ENCODE measurements at regions not wholly inside any gene's neighbourhood (a gene's known extent, or its start where the extent isn't known, plus 50 kb on each side); places are given as distances from the start of the nearest gene placed in this dataset.

- H3K36me3 Mint-ChIP-seq (ENCODE audit: low read depth): no peaks in the 10 kb centered on the region
- H3K4me1 Mint-ChIP-seq: no peaks in the 10 kb centered on the region
- no peak for DNase-seq
- no peak overlapping the region for H3K27ac Mint-ChIP-seq
- ChIA-PET CTCF (interaction anchor here (0.6 kb wide), 1 partner anchor 13 kb away, joined by 3 read pairs; no protein-coding TSS in a partner anchor), POLR2A (no interaction called here)
- H3K4me3 Mint-ChIP-seq: no peak overlapping the region
- H3K9me3 Mint-ChIP-seq: no peaks in the 10 kb centered on the region
- no peaks in the 10 kb centered on the region for H3K27me3 Mint-ChIP-seq
Measured at GRCh38 chr10:106498675-106499074, 665.8 kb downstream of the SORCS1 start.

DNA sequence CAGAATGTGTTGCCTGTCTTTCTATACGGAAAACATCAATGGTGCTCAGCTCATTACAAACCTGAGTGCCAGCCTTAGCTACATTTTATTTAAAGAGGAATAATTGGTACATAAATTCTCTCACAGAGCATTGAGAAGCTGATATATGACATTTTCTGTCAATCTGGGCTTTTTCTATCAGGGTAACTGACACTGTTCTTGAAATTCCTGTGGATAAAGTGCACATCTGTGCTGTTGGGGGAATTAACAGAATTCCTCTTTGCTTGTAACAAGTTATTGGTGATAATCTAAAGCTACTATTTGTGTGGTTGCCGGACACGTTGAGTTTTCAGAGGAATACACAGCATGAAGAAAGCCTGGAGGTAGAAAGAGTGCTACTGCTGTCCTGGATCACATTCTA, 668.6 kb downstream of the SORCS1 start:
- H3K36me3 Mint-ChIP-seq (ENCODE audit: low read depth): no peaks in the 10 kb centered on the region
- no peak overlapping the region for H3K27ac Mint-ChIP-seq
- H3K4me3 Mint-ChIP-seq: no peak overlapping the region
- POLR2A ChIA-PET: no interaction called here
- H3K9me3 Mint-ChIP-seq: no peaks in the 10 kb centered on the region
- H3K4me1 Mint-ChIP-seq: no peaks in the 10 kb centered on the region
- H3K27me3 Mint-ChIP-seq: no peaks in the 10 kb centered on the region
- DNase-seq: no peak
- CTCF ChIA-PET: no interaction called here

- no peaks in the 10 kb centered on the region for H3K36me3 Mint-ChIP-seq (ENCODE audit: low read depth)
- DNase-seq: no peak
- H3K9me3 Mint-ChIP-seq: no peaks in the 10 kb centered on the region
- H3K27me3 Mint-ChIP-seq: no peaks in the 10 kb centered on the region
- CTCF ChIA-PET: no interaction called here
- no peaks in the 10 kb centered on the region for H3K4me1 Mint-ChIP-seq
- POLR2A ChIA-PET: no interaction called here
- H3K4me3 Mint-ChIP-seq: no peak overlapping the region
- no peak overlapping the region for H3K27ac Mint-ChIP-seq
Measured at GRCh38 chr10:106493751-106494150, 670.8 kb downstream of the SORCS1 start.

DNA sequence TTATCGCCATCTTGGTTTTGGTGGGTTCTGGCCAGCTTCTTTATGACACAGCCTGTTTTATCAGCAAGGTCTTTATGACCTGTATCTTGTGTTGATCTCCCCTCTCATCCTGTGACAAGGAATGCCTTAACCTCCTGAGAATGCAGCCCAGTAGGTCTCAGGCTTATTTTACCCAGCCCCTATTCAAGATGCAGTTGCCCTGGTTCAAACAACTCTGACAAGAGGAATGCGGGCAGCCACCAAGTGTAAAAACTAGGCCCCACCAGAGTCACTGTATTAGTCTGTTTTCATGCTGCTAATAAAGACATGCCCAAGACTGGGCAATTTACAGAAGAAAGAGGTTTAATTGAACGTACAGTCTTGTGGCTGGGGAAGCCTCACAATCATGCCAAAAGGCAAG, 671.3 kb downstream of the SORCS1 start:
- DNase-seq: no peak
- Mint-ChIP-seq H3K4me1 (no peaks in the 10 kb centered on the region), H3K4me3 (no peak overlapping the region), H3K9me3 (no peaks in the 10 kb centered on the region), H3K27me3 (no peaks in the 10 kb centered on the region), H3K27ac (no peak overlapping the region), H3K36me3 (ENCODE audit: low read depth) (no peaks in the 10 kb centered on the region)
- POLR2A ChIA-PET: no interaction called here
- CTCF ChIA-PET: no interaction called here

DNA sequence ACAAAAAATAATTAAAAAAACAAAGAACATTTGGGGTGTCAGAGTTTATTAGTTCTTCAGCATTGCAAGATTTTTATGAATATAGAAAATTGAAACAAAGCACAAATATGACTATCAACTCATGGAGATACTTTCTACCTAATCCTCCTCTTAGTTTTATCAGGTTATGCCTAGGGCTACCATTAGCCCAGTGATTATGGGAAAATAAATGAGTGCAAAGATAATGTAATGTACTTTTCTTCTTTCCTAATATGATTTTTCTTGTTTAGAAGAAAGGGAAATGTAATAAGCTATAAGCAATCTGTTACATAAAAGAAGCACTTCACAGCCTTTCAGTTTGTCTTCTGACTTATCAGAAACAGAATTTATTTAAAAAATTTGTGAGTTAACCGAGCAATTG, 676.8 kb downstream of the SORCS1 start:
- no peaks in the 10 kb centered on the region for H3K4me1 Mint-ChIP-seq
- no peak for DNase-seq

GRCh38 chr10:106481598-106482275, 682.8 kb downstream of the SORCS1 start:
- no peak overlapping the region for H3K4me3 Mint-ChIP-seq
- H3K9me3 Mint-ChIP-seq: peaks cover 2% of the 10 kb centered on the region
- no peaks in the 10 kb centered on the region for H3K27me3 Mint-ChIP-seq
- ChIA-PET POLR2A (no interaction called here), CTCF (no interaction called here)
- H3K36me3 Mint-ChIP-seq (ENCODE audit: low read depth): no peaks in the 10 kb centered on the region
- DNase-seq: no peak
- H3K4me1 Mint-ChIP-seq: no peaks in the 10 kb centered on the region
- no peak overlapping the region for H3K27ac Mint-ChIP-seq

More for the DNA sequence above, 676.8 kb downstream of the SORCS1 start:
- Mint-ChIP-seq H3K27ac (no peak overlapping the region), H3K36me3 (ENCODE audit: low read depth) (no peaks in the 10 kb centered on the region), H3K4me3 (no peak overlapping the region), H3K27me3 (no peaks in the 10 kb centered on the region), H3K9me3 (no peaks in the 10 kb centered on the region)
- CTCF ChIA-PET: no interaction called here
- POLR2A ChIA-PET: no interaction called here

DNA sequence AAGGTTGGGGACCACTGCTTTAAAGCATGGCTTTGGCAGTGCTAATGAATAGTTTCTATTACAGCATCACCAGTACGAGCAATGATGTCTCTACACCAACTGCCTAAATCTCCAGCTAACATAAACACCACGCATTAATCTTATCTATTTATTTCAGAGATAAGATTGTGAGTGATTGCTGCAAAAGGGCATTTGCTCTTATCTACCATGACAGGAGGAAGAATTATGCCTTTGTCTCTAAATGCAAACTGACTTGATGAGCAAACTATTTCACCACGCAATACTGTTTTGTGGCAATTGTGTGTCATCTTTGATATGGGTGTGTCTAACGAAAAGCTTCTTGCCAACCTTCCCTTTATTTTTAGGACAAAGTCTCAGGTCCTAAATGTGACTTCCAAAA, 684.9 kb downstream of the SORCS1 start:
- CTCF ChIA-PET: no interaction called here

DNA sequence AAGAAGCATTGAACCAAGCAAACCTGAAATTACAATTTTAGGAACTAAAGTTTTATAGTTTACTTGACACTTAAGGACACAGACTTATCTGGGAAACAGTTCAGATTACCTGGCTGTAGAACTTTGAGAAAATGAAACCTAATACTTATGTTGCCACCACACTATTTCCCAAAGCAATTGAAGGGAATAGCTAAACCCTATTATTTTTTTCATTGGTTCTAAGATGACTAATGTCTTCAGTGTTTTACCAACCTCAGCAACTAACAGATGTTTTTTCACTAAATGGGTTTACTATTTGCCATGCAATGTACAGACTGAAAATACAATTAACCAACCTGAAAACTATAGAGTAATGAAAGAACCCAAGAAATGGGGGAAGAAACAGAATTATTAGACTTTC, 689.6 kb downstream of the SORCS1 start:
- Mint-ChIP-seq H3K4me1 (no peaks in the 10 kb centered on the region), H3K4me3 (no peak overlapping the region), H3K9me3 (peaks cover 12% of the 10 kb centered on the region), H3K27ac (no peak overlapping the region), H3K36me3 (ENCODE audit: low read depth) (no peaks in the 10 kb centered on the region), H3K27me3 (no peaks in the 10 kb centered on the region)
- ChIA-PET POLR2A (no interaction called here), CTCF (no interaction called here)
- no peak for DNase-seq

More for the DNA sequence above, 684.9 kb downstream of the SORCS1 start:
- H3K4me3 Mint-ChIP-seq: no peak overlapping the region
- DNase-seq: no peak
- H3K36me3 Mint-ChIP-seq (ENCODE audit: low read depth): no peaks in the 10 kb centered on the region
- no peaks in the 10 kb centered on the region for H3K27me3 Mint-ChIP-seq
- POLR2A ChIA-PET: no interaction called here
- H3K9me3 Mint-ChIP-seq: peaks cover 2% of the 10 kb centered on the region
- H3K27ac Mint-ChIP-seq: no peak overlapping the region
- no peaks in the 10 kb centered on the region for H3K4me1 Mint-ChIP-seq

DNA sequence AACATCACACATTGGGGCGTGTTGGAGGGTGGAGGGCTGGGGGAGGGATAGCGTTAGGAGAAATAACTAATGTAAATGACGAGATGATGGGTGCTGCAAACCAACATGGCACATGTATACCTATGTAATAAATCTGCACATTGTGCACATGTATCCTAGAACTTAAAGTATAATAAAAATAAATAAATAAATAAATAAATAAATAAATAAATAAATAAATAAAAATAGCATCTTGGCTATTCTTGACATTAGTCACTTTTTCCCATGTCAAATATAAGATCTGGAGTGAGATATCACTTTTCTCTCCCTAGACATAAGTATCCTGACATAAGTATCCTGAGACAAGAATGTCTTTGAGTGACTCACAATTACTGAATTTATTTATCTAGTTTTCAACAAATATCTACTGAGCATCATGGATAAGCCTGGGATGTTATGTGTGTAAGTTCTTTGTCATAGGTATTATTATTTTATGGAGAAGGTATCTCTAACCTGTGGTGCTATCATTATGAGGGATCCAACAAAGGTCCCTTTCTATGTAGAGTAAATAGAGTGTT, 691.3 kb downstream of the SORCS1 start:
- H3K4me3 Mint-ChIP-seq: no peak overlapping the region
- CTCF ChIA-PET: no interaction called here

GRCh38 chr10:106467506-106467905, 697.0 kb downstream of the SORCS1 start:
- CTCF ChIA-PET: no interaction called here
- Mint-ChIP-seq H3K27me3 (no peaks in the 10 kb centered on the region), H3K4me1 (no peaks in the 10 kb centered on the region), H3K27ac (no peak overlapping the region), H3K9me3 (peaks cover 19% of the 10 kb centered on the region), H3K4me3 (no peak overlapping the region), H3K36me3 (ENCODE audit: low read depth) (no peaks in the 10 kb centered on the region)
- POLR2A ChIA-PET: no interaction called here
- no peak for DNase-seq

More for the DNA sequence above, 691.3 kb downstream of the SORCS1 start:
- Mint-ChIP-seq H3K36me3 (ENCODE audit: low read depth) (no peaks in the 10 kb centered on the region), H3K9me3 (peaks cover 12% of the 10 kb centered on the region), H3K27ac (no peak overlapping the region), H3K27me3 (no peaks in the 10 kb centered on the region), H3K4me1 (no peaks in the 10 kb centered on the region)
- no peak for DNase-seq
- POLR2A ChIA-PET: no interaction called here

DNA sequence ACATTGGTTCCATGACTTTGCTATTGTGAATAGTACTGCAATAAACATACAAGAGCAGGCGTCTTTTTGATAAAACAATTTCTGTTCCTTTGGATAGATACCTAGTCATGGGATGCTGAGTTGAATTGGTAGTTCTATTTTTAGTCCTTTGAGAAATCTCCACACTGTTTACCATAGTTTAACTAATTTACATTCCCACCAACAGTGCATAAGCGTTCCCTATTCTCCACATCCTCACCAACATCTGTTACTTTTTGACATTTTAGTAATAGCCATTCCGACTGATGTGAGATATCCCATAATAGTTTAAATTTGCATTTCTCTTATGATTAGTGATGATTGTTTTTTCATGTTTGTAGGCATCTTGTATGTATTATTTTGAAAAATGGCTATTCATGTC, 707.0 kb downstream of the SORCS1 start:
- ChIA-PET POLR2A (no interaction called here), CTCF (interaction anchor here (0.6 kb wide), 1 partner anchor 8 kb away, joined by 3 read pairs; no protein-coding TSS in a partner anchor)
- DNase-seq: no peak
- no peak overlapping the region for H3K27ac Mint-ChIP-seq
- no peaks in the 10 kb centered on the region for H3K27me3 Mint-ChIP-seq
- no peaks in the 10 kb centered on the region for H3K36me3 Mint-ChIP-seq (ENCODE audit: low read depth)
- H3K4me3 Mint-ChIP-seq: no peak overlapping the region
- no peaks in the 10 kb centered on the region for H3K9me3 Mint-ChIP-seq
- no peaks in the 10 kb centered on the region for H3K4me1 Mint-ChIP-seq

DNA sequence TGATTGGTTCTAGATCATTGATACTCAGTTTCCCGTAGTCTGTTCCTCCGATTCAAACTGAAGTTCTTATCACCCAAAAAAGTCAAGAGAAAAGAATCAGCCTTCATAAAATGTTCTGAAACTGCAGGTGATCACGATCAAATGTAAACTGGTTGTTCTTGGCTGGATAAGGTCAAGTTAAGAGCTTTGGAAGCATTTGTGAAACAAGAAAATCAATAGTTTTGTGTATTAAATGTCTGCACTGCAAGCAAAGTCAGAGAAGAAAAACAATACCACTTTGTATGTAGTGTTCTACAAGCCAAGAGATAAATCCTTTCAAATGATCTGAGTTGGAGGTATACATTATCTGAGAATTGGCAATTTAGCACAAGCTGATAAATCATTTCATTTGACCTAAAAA, 710.3 kb downstream of the SORCS1 start:
- no peaks in the 10 kb centered on the region for H3K9me3 Mint-ChIP-seq
- no peaks in the 10 kb centered on the region for H3K36me3 Mint-ChIP-seq (ENCODE audit: low read depth)
- no peaks in the 10 kb centered on the region for H3K4me1 Mint-ChIP-seq
- POLR2A ChIA-PET: no interaction called here
- H3K27me3 Mint-ChIP-seq: no peaks in the 10 kb centered on the region
- CTCF ChIA-PET: no interaction called here
- H3K4me3 Mint-ChIP-seq: no peak overlapping the region
- H3K27ac Mint-ChIP-seq: no peak overlapping the region
- no peak for DNase-seq

GRCh38 chr10:106450966-106451365, 713.5 kb downstream of the SORCS1 start:
- Mint-ChIP-seq H3K4me1 (no peaks in the 10 kb centered on the region), H3K27me3 (no peaks in the 10 kb centered on the region)

DNA sequence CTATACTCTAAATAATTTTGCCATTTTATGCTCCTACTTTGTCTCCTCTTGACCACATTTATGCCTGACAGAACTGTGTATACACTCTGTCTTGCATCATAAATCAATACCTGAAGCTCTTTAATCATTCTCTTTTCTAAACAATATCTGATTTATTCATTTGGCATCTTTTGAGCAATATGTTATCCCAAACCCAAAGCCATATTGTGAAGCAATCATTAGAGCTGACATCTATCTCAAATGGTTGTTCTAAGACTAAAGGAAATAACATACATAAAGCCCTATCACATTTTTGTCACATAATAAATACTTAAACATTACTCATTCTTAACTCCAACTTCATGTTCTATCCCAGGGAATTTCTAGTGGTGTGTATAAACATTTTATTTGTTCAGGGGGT, 717.6 kb downstream of the SORCS1 start:
- H3K4me3 Mint-ChIP-seq: no peak overlapping the region
- H3K27me3 Mint-ChIP-seq: no peaks in the 10 kb centered on the region
- no peaks in the 10 kb centered on the region for H3K36me3 Mint-ChIP-seq (ENCODE audit: low read depth)
- ChIA-PET CTCF (no interaction called here), POLR2A (no interaction called here)
- DNase-seq: no peak
- H3K4me1 Mint-ChIP-seq: no peaks in the 10 kb centered on the region
- no peaks in the 10 kb centered on the region for H3K9me3 Mint-ChIP-seq
- H3K27ac Mint-ChIP-seq: no peak overlapping the region

More at GRCh38 chr10:106450966-106451365, 713.5 kb downstream of the SORCS1 start:
- POLR2A ChIA-PET: no interaction called here
- CTCF ChIA-PET: no interaction called here
- Mint-ChIP-seq H3K36me3 (ENCODE audit: low read depth) (no peaks in the 10 kb centered on the region), H3K9me3 (no peaks in the 10 kb centered on the region), H3K27ac (no peak overlapping the region), H3K4me3 (no peak overlapping the region)
- DNase-seq: no peak

All from activated CD4-positive, alpha-beta T cell treated with anti-CD3 and anti-CD28 coated beads, Interleukin-2, amount 10 ng/mL, durations not matched to agents 7 days and 5 days (primary cell).